Ramos (cell line): ENCODE measurements at regions not wholly inside any gene's neighbourhood (a gene's known extent, or its start where the extent isn't known, plus 50 kb on each side); places are given as distances from the start of the nearest gene placed in this dataset.

Source experiments
- in situ Hi-C: fragments of 300-500 bp; cut with MboI; formaldehyde crosslinking; loops from one replicate; pipeline ENCODE4 v1.14.3; 2022; ENCODE audit warnings: low sequenced_read_pairs; ENCODE audit not compliant: unreplicated experiment

- in situ Hi-C loops = no loop called here
Measured at GRCh38 chr1:13878021-13878420, 178.0 kb downstream of the PRDM2 start.

- in situ Hi-C loops = no loop called here
Measured at GRCh38 chr1:13878451-13878850, 178.5 kb downstream of the PRDM2 start.

GRCh38 chr1:13881385-13882088 is 181.5 kb downstream of the PRDM2 start:
- in situ Hi-C loops = no loop called here

DNA sequence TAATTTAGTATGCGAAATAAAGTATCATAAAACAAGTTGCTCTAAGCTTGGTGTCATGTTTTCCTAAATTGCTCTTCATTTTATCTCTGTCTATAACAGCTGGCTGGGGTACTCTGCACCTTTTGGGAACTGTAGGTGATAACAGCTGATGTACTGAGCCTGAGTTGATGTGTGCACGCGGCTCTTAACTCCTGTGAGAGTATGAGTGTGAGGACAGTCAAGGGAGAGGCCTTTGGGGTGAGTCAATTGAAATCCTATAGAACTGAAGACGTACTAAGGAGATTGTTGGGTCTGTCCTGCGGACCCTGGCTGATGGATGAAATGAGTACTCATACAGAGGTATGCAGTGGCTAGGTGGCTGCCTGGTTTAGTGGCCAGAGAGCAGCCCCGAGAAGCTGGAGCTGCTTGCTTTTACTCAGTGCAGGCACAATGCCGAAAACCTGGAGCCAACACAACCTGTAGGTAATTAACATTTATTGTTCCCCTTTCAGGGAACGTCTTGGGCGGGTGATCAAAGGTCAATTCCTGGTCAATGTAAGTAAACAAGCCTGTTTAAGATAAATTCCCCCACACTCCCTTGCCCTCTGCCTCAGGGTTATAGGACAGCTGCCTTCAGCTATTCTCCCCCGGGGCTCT is 188.5 kb downstream of the PRDM2 start:
- in situ Hi-C loops = no loop called here

GRCh38 chr1:13889495-13889894 is 189.5 kb downstream of the PRDM2 start:
- in situ Hi-C loops = no loop called here

DNA sequence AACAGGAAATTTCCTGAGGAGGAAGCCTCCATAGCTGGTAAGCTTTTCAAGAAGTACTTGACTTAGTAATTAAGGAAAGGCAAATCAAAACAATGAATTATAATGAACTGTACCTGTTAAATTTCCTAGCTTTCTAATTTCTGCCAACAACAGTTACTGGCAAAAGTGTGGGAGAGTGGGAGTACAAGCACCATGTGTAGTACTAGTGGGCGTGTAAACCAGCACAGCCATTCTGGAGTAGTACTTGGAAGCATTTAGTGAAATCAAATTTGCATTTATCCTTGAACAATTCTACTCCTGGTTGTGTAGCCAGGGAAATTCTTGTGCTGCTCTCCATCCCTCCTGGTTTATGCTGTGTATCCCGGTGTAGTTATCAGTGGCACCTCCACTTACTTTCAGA is 190.8 kb downstream of the PRDM2 start:
- in situ Hi-C loops = no loop called here

- in situ Hi-C loops = no loop called here
Measured at GRCh38 chr1:13892198-13892597, 192.2 kb downstream of the PRDM2 start.

DNA sequence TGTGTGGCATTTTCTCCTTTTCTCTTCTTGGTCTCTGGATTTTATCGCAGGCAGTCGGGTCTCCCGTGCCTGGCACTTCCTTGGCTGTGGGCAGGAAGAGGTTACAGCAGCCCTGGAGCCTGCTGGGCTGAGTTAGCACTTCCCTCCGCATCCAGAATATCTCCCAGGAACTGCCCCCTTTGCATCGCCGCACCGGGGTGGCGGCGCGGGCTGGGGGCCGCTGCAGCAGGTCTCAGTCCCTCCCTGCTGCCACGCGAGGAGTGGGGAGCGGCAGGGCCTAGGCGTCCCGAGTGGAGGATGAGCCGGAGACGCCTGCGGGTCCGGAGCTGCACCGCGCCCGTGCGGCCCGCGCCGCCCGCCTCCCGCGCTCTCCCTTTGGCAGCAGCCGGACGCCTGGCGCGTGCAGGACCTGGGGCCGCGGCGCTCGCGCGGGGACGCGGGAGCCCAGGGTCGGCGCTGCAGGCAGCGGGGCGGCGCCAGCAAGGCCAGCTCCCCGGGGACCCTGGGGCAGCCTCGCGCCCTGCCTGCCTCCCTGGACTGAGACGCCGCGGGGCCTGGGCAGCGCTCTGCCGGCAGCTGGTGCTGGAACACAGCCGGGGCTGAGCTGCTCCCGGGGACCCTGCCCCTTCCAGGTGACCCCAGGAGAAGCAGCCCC is 192.8 kb downstream of the PRDM2 start:
- in situ Hi-C loops = no loop called here

DNA sequence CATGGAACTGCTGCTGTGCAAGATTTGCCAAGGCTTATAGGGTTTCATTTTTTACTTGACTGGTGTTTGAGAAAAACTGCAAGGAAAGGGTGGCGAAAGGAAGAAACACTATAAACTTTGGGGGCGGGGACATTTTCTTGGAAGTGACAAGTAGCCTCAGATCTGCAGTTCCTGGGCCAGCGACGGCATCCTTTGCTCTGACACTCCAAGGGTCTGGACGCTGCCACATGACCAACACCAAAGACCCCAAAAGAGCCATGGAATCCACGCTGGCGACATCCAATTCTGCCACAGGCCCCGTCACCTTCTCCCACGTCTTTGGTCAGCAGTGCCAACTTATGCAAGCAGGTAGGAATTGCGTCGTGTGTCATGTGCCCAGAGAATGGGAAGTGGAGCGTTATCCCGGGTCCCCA is 193.4 kb downstream of the PRDM2 start:
- in situ Hi-C loops = no loop called here

GRCh38 chr1:13896932-13897331 is 196.9 kb downstream of the PRDM2 start:
- in situ Hi-C loops = no loop called here

DNA sequence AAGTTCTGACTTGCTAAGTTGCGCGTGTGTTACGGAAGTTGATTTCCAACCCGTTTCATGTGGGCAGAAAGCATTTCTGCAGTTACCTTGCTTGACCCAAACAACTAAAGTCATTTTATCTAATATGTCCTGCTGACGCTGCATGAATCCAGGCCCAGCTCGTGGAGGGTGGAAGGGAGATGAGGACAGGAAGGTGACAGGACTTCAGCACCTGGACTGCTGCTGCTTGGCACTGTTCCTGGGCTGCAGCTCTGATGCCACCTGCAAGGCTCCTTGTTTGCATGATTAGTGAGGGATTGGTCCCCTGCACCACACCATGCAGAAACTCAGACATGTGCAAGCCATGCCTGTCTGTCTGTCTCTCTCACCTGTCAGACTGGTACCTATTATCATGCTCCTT is 198.4 kb downstream of the PRDM2 start:
- in situ Hi-C loops = no loop called here

- in situ Hi-C loops = no loop called here
Measured at GRCh38 chr1:13899856-13900255, 199.9 kb downstream of the PRDM2 start.

DNA sequence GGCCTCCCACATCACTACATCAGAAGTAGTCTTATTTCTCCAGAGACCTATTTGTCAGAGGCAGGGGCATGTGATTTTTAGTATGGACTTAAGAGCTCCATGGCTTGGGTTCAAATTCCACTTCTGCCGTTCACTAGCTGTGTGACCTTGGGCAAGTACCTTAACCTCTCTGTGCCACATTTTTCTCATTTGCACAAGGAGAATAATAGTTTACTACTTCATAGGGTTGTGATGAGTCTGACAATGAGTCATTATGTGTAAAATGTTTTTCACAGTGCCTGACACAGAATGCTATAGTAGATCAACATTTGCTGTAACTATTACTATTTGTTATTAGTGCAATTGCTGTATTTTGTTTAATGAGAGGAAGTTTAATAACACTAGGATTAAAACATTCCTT is 200.6 kb downstream of the PRDM2 start:
- in situ Hi-C loops = no loop called here

- in situ Hi-C loops = no loop called here
Measured at GRCh38 chr1:13901039-13901438, 201.1 kb downstream of the PRDM2 start.

- in situ Hi-C loops = no loop called here
Measured at GRCh38 chr1:13901597-13901996, 201.6 kb downstream of the PRDM2 start.

DNA sequence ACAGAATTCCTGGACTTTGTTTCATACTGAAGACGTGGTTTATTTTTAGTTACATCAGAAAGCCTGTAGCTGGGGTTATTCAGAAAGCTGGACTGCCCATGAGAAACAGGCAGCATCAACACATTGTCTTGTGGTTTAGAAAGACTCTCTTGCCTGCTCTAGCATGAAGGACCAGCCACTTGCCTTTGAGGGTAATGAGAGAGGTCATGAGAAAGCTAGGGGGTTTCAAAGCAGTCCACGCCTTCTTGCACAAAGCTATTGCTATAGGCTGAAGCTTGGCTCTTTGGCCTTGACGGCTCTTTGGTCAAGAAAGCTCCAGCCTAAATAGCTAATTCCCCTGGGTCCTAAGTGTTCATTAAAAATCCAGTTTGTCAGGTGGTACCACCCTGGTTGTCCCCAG is 208.1 kb downstream of the PRDM2 start:
- in situ Hi-C loops = no loop called here

GRCh38 chr1:13911697-13912619 is 212.0 kb downstream of the PRDM2 start:
- in situ Hi-C loops = no loop called here

DNA sequence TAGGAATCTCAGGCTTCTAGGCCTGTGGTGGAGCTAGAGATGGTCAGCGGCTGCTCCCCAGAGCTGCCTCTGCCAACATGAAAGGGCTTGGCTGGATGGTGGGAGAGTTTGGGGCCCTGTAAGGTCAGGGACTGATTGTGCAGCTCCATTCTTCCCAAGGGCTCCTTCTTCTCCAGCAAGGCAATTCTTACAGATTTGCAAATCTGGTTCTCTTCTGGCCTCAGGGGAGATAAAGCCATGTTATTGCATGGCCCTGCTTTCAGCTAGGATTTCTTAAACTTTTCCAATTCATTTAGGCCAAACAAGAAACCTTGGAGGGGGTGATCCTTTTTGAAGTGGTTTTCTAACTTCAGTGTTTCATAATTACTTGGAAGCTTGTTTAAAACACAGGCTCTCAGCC is 213.4 kb downstream of the PRDM2 start:
- in situ Hi-C loops = no loop called here

- in situ Hi-C loops = no loop called here
Measured at GRCh38 chr1:13916530-13916929, 216.5 kb downstream of the PRDM2 start.

- in situ Hi-C loops = no loop called here
Measured at GRCh38 chr1:13917607-13918006, 217.6 kb downstream of the PRDM2 start.

DNA sequence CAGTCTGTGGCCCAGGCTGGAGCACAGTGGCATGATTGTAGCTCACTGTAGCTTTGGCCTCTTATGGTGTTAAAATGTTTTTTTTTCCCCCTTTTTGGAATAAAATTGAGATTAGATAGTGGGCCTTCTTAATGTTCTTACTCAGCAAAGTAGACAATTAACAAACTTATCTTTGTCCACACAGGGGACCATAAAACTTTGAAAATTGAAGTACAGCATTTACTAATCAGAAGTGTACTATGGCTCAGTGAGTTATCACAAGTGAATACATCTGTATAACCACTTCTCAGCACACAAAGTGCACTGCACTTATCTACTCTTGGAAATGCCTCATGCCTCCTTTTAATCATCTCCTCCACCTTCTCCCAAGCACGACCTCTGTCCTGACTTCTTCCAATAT is 218.9 kb downstream of the PRDM2 start:
- in situ Hi-C loops = no loop called here
